GM19025 (cell line): ENCODE measurements at regions not wholly inside any gene's neighbourhood (a gene's known extent, or its start where the extent isn't known, plus 50 kb on each side); places are given as distances from the start of the nearest gene placed in this dataset.

Experiments
- ATAC-seq: cut with Tn5 transposase; IDR thresholded peaks from one replicate; pipeline ENCODE4 v1.9.1; 2021; ENCODE audit warnings: mild to moderate bottlenecking, low read depth, moderate library complexity; ENCODE audit not compliant: unreplicated experiment

- ATAC-seq = no peak
Measured at GRCh38 chr5:27592231-27592630, 553.8 kb upstream of the CDH9 start.

- ATAC-seq = no peak
Measured at GRCh38 chr5:27590503-27590902, 552.1 kb upstream of the CDH9 start.

GRCh38 chr5:27578279-27578678 lies 539.9 kb upstream of the CDH9 start:
- no peak for ATAC-seq

- ATAC-seq = no peak
Measured at GRCh38 chr5:27571681-27572080, 533.3 kb upstream of the CDH9 start.

GRCh38 chr5:27568811-27569210 lies 530.4 kb upstream of the CDH9 start:
- ATAC-seq = no peak

- ATAC-seq = no peak
Measured at GRCh38 chr5:27561408-27561807, 523.0 kb upstream of the CDH9 start.

GRCh38 chr5:27548484-27548883 lies 510.1 kb upstream of the CDH9 start:
- ATAC-seq = no peak

GRCh38 chr5:27535031-27535557 lies 496.7 kb upstream of the CDH9 start:
- ATAC-seq = no peak

- no peak for ATAC-seq
Measured at GRCh38 chr5:27532305-27532704, 493.9 kb upstream of the CDH9 start.

- ATAC-seq = no peak
Measured at GRCh38 chr5:27524515-27524914, 486.1 kb upstream of the CDH9 start.

- no peak for ATAC-seq
Measured at GRCh38 chr5:27523629-27524028, 485.2 kb upstream of the CDH9 start.

GRCh38 chr5:27516437-27516836 lies 478.1 kb upstream of the CDH9 start:
- ATAC-seq = no peak

GRCh38 chr5:27511061-27511460 lies 472.7 kb upstream of the CDH9 start:
- ATAC-seq = no peak

- no peak for ATAC-seq
Measured at GRCh38 chr5:27503813-27504212, 465.4 kb upstream of the CDH9 start.

- no peak for ATAC-seq
Measured at GRCh38 chr5:27502236-27502635, 463.9 kb upstream of the CDH9 start.

- no peak for ATAC-seq
Measured at GRCh38 chr5:27497491-27497890, 459.1 kb upstream of the CDH9 start.

GRCh38 chr5:27494887-27495286 lies 456.5 kb upstream of the CDH9 start:
- no peak for ATAC-seq

GRCh38 chr5:27491746-27492439 lies 453.5 kb upstream of the CDH9 start:
- no peak for ATAC-seq

- no peak for ATAC-seq
Measured at GRCh38 chr5:27491047-27491446, 452.7 kb upstream of the CDH9 start.

- ATAC-seq = no peak
Measured at GRCh38 chr5:27489701-27490100, 451.3 kb upstream of the CDH9 start.

- no peak for ATAC-seq
Measured at GRCh38 chr5:27482663-27483062, 444.3 kb upstream of the CDH9 start.

- no peak for ATAC-seq
Measured at GRCh38 chr5:27479859-27480258, 441.5 kb upstream of the CDH9 start.

- ATAC-seq = no peak
Measured at GRCh38 chr5:27477550-27477949, 439.2 kb upstream of the CDH9 start.
